ENCODE measurements at regions not wholly inside any gene's neighbourhood (a gene's known extent, or its start where the extent isn't known, plus 50 kb on each side); places are given as distances from the start of the nearest gene placed in this dataset.

DNA sequence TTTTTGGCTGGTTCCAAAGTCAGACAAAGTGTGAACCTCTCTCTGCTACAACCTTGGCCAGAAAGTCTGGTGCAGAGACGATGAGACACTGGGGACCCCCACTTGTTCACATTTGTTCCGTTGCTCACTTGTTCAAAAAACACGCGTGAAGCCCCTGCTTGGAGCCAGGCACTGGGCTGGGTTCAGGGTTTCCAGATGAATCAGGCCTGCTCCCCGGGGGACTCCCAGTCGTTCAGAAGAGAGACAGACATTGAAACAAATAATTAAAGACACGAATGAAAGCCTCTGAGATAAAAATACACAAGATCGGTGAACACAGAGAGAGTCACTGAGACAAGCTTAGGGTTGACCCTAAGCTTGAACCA is 101.5 kb upstream of the RUNX3 start:
- no peaks in the 10 kb centered on the region for H3K9me3 ChIP-seq
- WGBS, 2 donors: 55 to 62% methylated on average over 8 of the region's 8 CpGs
- DNase-seq (no peak), ATAC-seq (no peak), FAIRE-seq (no peak)
- no peak overlapping the region for H3K4me3 ChIP-seq
- TF ChIP-seq, protein P1, sequence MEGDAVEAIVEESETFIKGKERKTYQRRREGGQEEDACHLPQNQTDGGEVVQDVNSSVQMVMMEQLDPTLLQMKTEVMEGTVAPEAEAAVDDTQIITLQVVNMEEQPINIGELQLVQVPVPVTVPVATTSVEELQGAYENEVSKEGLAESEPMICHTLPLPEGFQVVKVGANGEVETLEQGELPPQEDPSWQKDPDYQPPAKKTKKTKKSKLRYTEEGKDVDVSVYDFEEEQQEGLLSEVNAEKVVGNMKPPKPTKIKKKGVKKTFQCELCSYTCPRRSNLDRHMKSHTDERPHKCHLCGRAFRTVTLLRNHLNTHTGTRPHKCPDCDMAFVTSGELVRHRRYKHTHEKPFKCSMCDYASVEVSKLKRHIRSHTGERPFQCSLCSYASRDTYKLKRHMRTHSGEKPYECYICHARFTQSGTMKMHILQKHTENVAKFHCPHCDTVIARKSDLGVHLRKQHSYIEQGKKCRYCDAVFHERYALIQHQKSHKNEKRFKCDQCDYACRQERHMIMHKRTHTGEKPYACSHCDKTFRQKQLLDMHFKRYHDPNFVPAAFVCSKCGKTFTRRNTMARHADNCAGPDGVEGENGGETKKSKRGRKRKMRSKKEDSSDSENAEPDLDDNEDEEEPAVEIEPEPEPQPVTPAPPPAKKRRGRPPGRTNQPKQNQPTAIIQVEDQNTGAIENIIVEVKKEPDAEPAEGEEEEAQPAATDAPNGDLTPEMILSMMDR (IDR thresholded peaks at IDR 0.05): no peak
- no peaks in the 10 kb centered on the region for H3K27me3 ChIP-seq
- no peak overlapping the region for H3K27ac ChIP-seq
- H3K4me1 ChIP-seq: no peaks in the 10 kb centered on the region
- intact Hi-C loops (cut with DNase I): no loop called here
- no peaks in the 10 kb centered on the region for H3K36me3 ChIP-seq

DNA sequence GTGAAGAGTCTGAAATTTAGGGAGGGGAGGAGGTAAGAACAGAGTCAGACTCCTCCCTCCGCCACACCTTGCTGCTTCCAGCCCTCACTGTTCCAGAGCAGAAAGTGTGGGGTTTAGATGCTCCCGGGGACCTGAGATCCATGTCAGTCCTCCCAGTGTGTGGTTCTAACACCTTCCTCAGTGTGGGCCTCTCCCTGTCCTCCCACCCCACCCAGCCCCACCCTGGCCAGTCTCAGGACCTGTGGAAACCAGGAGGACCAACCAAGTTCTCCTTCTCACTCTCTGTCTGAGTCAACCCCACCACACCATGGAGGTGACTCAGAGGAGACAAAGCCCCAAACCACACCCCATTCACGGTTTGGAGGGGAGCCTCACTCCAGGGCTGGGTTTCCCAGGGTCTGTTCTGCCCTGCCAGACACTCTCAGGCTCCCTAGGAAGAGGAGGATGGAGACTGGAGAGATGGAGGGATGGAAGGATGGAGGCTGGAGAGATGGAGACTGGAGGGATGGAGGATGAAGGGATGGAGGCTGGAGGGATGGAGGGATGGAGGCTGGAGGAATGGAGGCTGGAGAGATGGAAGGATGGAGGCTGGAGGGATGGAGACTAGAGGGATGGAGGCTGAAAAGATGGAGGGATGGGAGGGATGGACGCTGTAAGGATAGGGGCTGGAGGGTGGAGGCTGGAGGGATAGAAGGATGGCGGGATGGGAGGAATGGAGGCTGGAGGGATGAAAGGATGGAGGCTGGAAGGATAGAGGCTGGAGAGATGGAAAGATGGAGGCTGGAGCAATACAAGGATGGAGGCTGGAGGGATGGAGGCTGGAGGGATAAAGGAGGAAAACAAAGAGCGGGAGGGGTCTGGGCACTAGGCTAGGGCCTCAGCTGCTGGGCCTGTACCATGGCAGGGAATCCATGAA is 100.9 kb upstream of the RUNX3 start:
- FAIRE-seq (no peak), ATAC-seq (no peak), DNase-seq (peak in 1 of 6 donors; percentile 9)
- intact Hi-C loops (cut with DNase I): no loop called here
- no peaks in the 10 kb centered on the region for H3K9me3 ChIP-seq
- H3K4me1 ChIP-seq: no peaks in the 10 kb centered on the region
- no peaks in the 10 kb centered on the region for H3K36me3 ChIP-seq
- H3K27ac ChIP-seq: no peak overlapping the region
- no peaks in the 10 kb centered on the region for H3K27me3 ChIP-seq
- H3K4me3 ChIP-seq: no peak overlapping the region
- 60 to 63% methylated on average over 6 of the region's 6 CpGs for WGBS, 2 donors
- TF ChIP-seq, protein P1 (IDR thresholded peaks at IDR 0.05): no peak

DNA sequence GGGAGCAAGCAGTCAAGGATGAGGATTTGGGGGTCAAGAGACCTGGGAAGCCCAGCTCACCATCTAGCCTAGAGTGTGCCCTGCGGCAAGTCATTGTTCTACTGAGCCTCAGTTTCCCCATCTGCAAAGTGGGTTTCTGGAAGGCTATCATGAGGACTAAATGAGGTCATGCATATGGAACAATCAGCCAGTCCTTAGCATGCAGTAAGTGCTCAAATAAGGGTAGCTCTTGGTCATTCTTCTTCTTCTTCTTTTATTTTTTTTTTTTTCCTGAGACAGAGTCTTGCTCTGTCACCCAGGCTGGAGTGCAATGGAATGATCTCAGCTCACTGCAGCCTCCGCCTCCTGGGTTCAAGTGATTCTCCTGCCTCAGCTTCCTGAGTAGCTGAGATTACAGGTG is 99.9 kb upstream of the RUNX3 start:
- DNase-seq (no peak), FAIRE-seq (no peak), ATAC-seq (no peak)
- TF ChIP-seq, protein P1 (IDR thresholded peaks at IDR 0.05): no peak
- 70 to 94% methylated on average over 2 of the region's 2 CpGs for WGBS, 2 donors
- intact Hi-C loops (cut with DNase I): no loop called here
- no peaks in the 10 kb centered on the region for H3K36me3 ChIP-seq
- H3K27ac ChIP-seq: no peak overlapping the region
- H3K9me3 ChIP-seq: no peaks in the 10 kb centered on the region
- H3K4me1 ChIP-seq: no peaks in the 10 kb centered on the region
- H3K27me3 ChIP-seq: no peaks in the 10 kb centered on the region
- H3K4me3 ChIP-seq: no peak overlapping the region

DNA sequence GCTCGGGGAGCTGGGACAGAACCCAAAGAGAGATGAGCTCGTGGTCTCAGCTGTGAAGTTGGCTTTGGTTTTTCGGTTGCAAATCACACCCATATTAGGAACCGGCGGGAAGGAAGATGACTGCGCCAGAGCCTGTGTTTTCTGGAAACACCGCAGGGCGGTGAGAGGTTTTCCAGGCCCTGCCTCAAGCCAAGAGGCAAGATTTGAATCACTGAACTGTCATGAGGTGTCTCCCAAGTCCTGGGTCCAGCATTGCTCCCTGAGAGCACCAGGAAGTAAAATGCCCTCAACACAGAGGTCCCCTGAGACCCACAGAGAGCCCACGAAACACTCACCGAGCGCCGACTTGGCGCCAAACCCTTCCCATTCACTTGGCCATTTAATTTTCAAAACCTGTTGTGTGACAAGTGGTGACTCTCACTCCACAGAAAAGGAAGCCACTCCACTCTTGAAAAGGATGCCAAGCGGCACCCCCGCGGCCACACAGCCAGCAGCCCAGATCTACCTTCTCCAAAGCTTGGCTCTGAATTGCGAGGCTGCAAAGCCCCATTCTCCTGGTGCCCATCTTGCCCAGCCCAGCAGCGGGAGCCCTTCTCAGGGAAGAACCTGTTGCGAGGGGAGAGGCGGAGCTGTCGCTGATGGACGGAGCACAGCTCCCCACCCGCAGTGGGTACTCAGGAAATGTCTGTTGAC is 99.0 kb upstream of the RUNX3 start:
- no peak for DNase-seq
- no peak for ATAC-seq
- H3K27ac ChIP-seq: no peak overlapping the region
- intact Hi-C loops (cut with DNase I): no loop called here
- H3K9me3 ChIP-seq: no peaks in the 10 kb centered on the region
- 66 to 78% methylated on average over 23 of the region's 23 CpGs for WGBS, 2 donors
- TF ChIP-seq, protein P1 (IDR thresholded peaks at IDR 0.05): no peak
- no peaks in the 10 kb centered on the region for H3K4me1 ChIP-seq
- no peaks in the 10 kb centered on the region for H3K27me3 ChIP-seq
- no peak for FAIRE-seq
- no peak overlapping the region for H3K4me3 ChIP-seq
- H3K36me3 ChIP-seq: no peaks in the 10 kb centered on the region

DNA sequence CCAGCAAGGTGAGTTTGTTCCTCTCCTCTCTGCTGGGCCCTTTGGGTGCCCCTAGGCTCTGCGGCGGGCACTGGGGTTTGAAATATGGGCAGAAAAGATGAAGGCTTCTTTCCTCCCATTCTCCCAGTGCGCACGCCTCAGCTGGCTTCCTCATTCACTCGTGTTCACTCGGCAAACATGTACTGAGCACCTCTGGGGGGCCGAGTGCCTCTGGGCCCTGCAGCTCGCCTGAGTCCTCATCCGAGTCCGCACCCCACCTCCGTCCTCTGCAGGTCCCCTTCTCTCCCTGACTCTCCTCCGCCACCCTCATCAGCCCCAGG is 98.5 kb upstream of the RUNX3 start:
- Histone ChIP-seq H3K27ac (no peak overlapping the region), H3K36me3 (no peaks in the 10 kb centered on the region), H3K4me1 (no peaks in the 10 kb centered on the region), H3K27me3 (no peaks in the 10 kb centered on the region), H3K4me3 (no peak overlapping the region), H3K9me3 (no peaks in the 10 kb centered on the region)
- 69 to 78% methylated on average over 12 of the region's 12 CpGs for WGBS, 2 donors
- intact Hi-C loops (cut with DNase I): no loop called here
- DNase-seq (no peak), FAIRE-seq (no peak), ATAC-seq (peak in 1 of 4 donors; percentile 13)
- TF ChIP-seq, protein P1 (IDR thresholded peaks at IDR 0.05): no peak

Measured in pancreas (tissue), 10 donors.